Mononuclear cell (primary cell): ENCODE measurements at regions not wholly inside any gene's neighbourhood (a gene's known extent, or its start where the extent isn't known, plus 50 kb on each side); places are given as distances from the start of the nearest gene placed in this dataset.

Source experiments
- H3K27me3 ChIP-seq: 2 replicates; pipeline ENCODE4 v1.6.0; 2011; ENCODE audit warnings: low read length, control low read depth; ENCODE audit not compliant: insufficient read depth
- H3K4me1 ChIP-seq: 2 replicates; pipeline ENCODE4 v1.5.1; 2011; ENCODE audit warnings: mild to moderate bottlenecking, low read length, control low read depth; ENCODE audit not compliant: insufficient read depth
- H3K4me3 ChIP-seq: 2 replicates; pipeline ENCODE4 v1.5.1; 2011; ENCODE audit warnings: mild to moderate bottlenecking, low read length, moderate library complexity
- H3K9me3 ChIP-seq: 2 replicates; pipeline ENCODE4 v1.5.1; 2011; ENCODE audit warnings: low read depth, mild to moderate bottlenecking, control low read depth, low read length

DNA sequence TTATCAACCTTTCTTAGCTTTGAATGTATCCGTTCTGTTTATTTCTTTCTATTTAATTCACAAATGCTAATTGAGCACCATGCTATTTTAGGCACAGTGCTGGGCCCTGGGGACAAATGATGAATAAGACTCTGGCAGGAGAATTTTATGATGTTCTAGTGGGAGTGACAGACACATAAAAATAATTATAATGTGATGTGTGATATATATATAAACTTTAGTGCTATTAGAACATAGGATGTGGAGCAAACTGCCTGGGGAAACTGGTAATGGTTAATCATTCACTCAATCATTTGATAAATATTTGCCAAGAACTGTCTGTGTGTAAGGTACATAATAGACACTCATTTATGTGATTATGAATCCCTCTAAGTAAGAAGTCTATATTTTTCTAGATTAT is 50.7 kb upstream of the FRY start:
- Histone ChIP-seq H3K9me3 (no peaks in the 10 kb centered on the region), H3K27me3 (no peaks in the 10 kb centered on the region), H3K4me1 (no peaks in the 10 kb centered on the region), H3K4me3 (no peak overlapping the region)
